ENCODE measurements at regions not wholly inside any gene's neighbourhood (a gene's known extent, or its start where the extent isn't known, plus 50 kb on each side); places are given as distances from the start of the nearest gene placed in this dataset.

GRCh38 chr15:31228011-31228484 is 98.6 kb upstream of the KLF13 start:
- TF ChIP-seq POLR2A (IDR thresholded peaks at IDR 0.05) = no peak
- TF ChIP-seq, protein P1, sequence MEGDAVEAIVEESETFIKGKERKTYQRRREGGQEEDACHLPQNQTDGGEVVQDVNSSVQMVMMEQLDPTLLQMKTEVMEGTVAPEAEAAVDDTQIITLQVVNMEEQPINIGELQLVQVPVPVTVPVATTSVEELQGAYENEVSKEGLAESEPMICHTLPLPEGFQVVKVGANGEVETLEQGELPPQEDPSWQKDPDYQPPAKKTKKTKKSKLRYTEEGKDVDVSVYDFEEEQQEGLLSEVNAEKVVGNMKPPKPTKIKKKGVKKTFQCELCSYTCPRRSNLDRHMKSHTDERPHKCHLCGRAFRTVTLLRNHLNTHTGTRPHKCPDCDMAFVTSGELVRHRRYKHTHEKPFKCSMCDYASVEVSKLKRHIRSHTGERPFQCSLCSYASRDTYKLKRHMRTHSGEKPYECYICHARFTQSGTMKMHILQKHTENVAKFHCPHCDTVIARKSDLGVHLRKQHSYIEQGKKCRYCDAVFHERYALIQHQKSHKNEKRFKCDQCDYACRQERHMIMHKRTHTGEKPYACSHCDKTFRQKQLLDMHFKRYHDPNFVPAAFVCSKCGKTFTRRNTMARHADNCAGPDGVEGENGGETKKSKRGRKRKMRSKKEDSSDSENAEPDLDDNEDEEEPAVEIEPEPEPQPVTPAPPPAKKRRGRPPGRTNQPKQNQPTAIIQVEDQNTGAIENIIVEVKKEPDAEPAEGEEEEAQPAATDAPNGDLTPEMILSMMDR (IDR thresholded peaks at IDR 0.05) = no peak

Measured in prostate gland (tissue), 2 donors.